Neural cell (in vitro differentiated cells): ENCODE measurements at regions not wholly inside any gene's neighbourhood (a gene's known extent, or its start where the extent isn't known, plus 50 kb on each side); places are given as distances from the start of the nearest gene placed in this dataset.

Experiments used
- H2AFZ ChIP-seq: fragments of 200-600, 300-800 bp; sonication (generic), shearing (Covaris generic); 2 replicates; pipeline ENCODE4 v1.6.0; 2014; ENCODE audit warnings: low read depth, mild to moderate bottlenecking, antibody characterized with exemption, low read length, moderate library complexity
- H3F3A ChIP-seq: fragments of 200-600 bp; shearing (Covaris generic); 2 replicates; pipeline ENCODE4 v1.6.1; 2016; ENCODE audit warnings: mild to moderate bottlenecking, moderate library complexity, mixed read lengths, antibody characterized with exemption, low read length; ENCODE audit not compliant: insufficient read depth, poor library complexity, severe bottlenecking
- H3K27ac ChIP-seq: fragments of 200-600, 300-800 bp; sonication (generic), shearing (Covaris generic); 2 replicates; pipeline ENCODE4 v1.5.1; 2014; ENCODE audit warnings: mild to moderate bottlenecking, low read length, moderate library complexity
- H3K27me3 ChIP-seq: fragments of 300-800, 200-600 bp; sonication (generic), shearing (Covaris generic); 2 replicates; pipeline ENCODE4 v1.6.0; 2014; ENCODE audit warnings: mild to moderate bottlenecking, low read depth, low read length, moderate library complexity; ENCODE audit not compliant: insufficient read depth
- H3K36me3 ChIP-seq: fragments of 300-800, 200-600 bp; sonication (generic), shearing (Covaris generic); 2 replicates; pipeline ENCODE4 v1.5.1; 2014; ENCODE audit warnings: mild to moderate bottlenecking, antibody characterized with exemption, low read length, moderate library complexity; ENCODE audit not compliant: insufficient read depth
- H3K4me2 ChIP-seq: fragments of 300-800, 200-600 bp; sonication (generic), shearing (Covaris generic); 2 replicates; pipeline ENCODE4 v1.6.0; 2014; ENCODE audit warnings: mild to moderate bottlenecking, low read length
- H3K4me3 ChIP-seq: fragments of 300-800, 200-600 bp; sonication (generic), shearing (Covaris generic); 2 replicates; pipeline ENCODE4 v1.5.1; 2014; ENCODE audit warnings: mild to moderate bottlenecking, low read length, moderate library complexity
- H3K79me2 ChIP-seq: fragments of 200-600 bp; shearing (Covaris generic); replicated peaks from 2 replicates; pipeline ENCODE4 v1.6.0; 2014; ENCODE audit warnings: mild to moderate bottlenecking, low read length, moderate library complexity; ENCODE audit not compliant: insufficient read depth
- H3K9ac ChIP-seq: fragments of 300-800, 200-600 bp; sonication (generic), shearing (Covaris generic); 2 replicates; pipeline ENCODE4 v1.6.1; 2016; ENCODE audit warnings: mild to moderate bottlenecking, low read length, mixed read lengths
- H3K9me2 ChIP-seq: fragments of 200-600 bp; shearing (Covaris generic); 2 replicates; pipeline ENCODE4 v1.6.1; 2016; ENCODE audit warnings: mild to moderate bottlenecking, low read length, mixed read lengths; ENCODE audit not compliant: insufficient read depth
- H3K9me3 ChIP-seq: fragments of 200-600, 300-800 bp; sonication (generic), shearing (Covaris generic); 2 replicates; pipeline ENCODE4 v1.6.1; 2016; ENCODE audit warnings: mild to moderate bottlenecking, mixed run types, low read length, moderate library complexity, mixed read lengths
- H4K20me1 ChIP-seq: fragments of 200-600 bp; shearing (Covaris generic); 2 replicates; pipeline ENCODE4 v1.6.1; 2016; ENCODE audit warnings: mild to moderate bottlenecking, mixed run types; ENCODE audit not compliant: insufficient read depth
- CTCF ChIP-seq: fragments of 450-650 bp; IDR thresholded peaks from 2 replicates; pipeline ENCODE4 v1.5.1; 2014; ENCODE audit warnings: antibody characterized with exemption, mild to moderate bottlenecking, moderate library complexity; ENCODE audit not compliant: poor library complexity, severe bottlenecking
- EP300 ChIP-seq: fragments of 450-650 bp; conservative IDR thresholded peaks from 2 replicates; pipeline ENCODE4 v1.6.1; 2014; ENCODE audit warnings: antibody characterized with exemption, mild to moderate bottlenecking, moderate library complexity; ENCODE audit not compliant: poor library complexity, severe bottlenecking
- EZH2 ChIP-seq: fragments of 200-600, 300-800 bp; shearing (Covaris generic), sonication (generic); IDR thresholded peaks from 2 replicates; pipeline ENCODE4 v1.6.1; 2014; ENCODE audit warnings: antibody characterized with exemption, low read length, borderline replicate concordance, mild to moderate bottlenecking; ENCODE audit not compliant: insufficient read depth, poor library complexity, severe bottlenecking
- MXI1 ChIP-seq: fragments of 450-650 bp; conservative IDR thresholded peaks from 2 replicates; pipeline ENCODE4 v1.6.1; 2014; ENCODE audit warnings: antibody characterized with exemption, mild to moderate bottlenecking; ENCODE audit not compliant: poor library complexity, severe bottlenecking
- POLR2AphosphoS5 ChIP-seq: IDR thresholded peaks from 2 replicates; pipeline ENCODE4 v1.6.1; 2012
- RAD21 ChIP-seq: fragments of 450-650 bp; conservative IDR thresholded peaks from 2 replicates; pipeline ENCODE4 v1.6.1; 2014; ENCODE audit warnings: antibody characterized with exemption, mild to moderate bottlenecking, moderate library complexity
- REST ChIP-seq: IDR thresholded peaks from 2 replicates; pipeline ENCODE4 v1.6.1; 2012; ENCODE audit warnings: borderline replicate concordance
- SMC3 ChIP-seq: fragments of 450-650 bp; conservative IDR thresholded peaks from 2 replicates; pipeline ENCODE4 v1.6.1; 2014; ENCODE audit warnings: antibody characterized with exemption, mild to moderate bottlenecking, moderate library complexity; ENCODE audit not compliant: poor library complexity
- TAF1 ChIP-seq: IDR thresholded peaks from 2 replicates; pipeline ENCODE4 v1.6.1; 2012; ENCODE audit warnings: low read depth

- no peak overlapping the region for H3K4me2 ChIP-seq
- no peaks in the 10 kb centered on the region for H3K9me3 ChIP-seq
- H4K20me1 ChIP-seq = no peaks in the 10 kb centered on the region
- H3K27ac ChIP-seq = no peak overlapping the region
- no peaks in the 10 kb centered on the region for H3K9me2 ChIP-seq
- H3K36me3 ChIP-seq = no peaks in the 10 kb centered on the region
- no peak overlapping the region for H2AFZ ChIP-seq
- TF ChIP-seq CTCF (no peak), RAD21 (no peak), TAF1 (no peak), MXI1 (no peak), REST (no peak), EZH2 (no peak), EP300 (no peak), SMC3 (no peak), POLR2AphosphoS5 (no peak)
- H3K27me3 ChIP-seq = no peaks in the 10 kb centered on the region
- H3K4me3 ChIP-seq = no peak overlapping the region
- H3K79me2 ChIP-seq = no peaks in the 10 kb centered on the region
- no peak overlapping the region for H3K9ac ChIP-seq
- H3F3A ChIP-seq = no peaks in the 10 kb centered on the region
Measured at GRCh38 chr9:79885093-79885857, 313.5 kb downstream of the TLE4 start.

- Histone ChIP-seq H2AFZ (no peak overlapping the region), H3K9ac (no peak overlapping the region), H3K4me2 (no peak overlapping the region), H3K36me3 (no peaks in the 10 kb centered on the region), H3K4me3 (no peak overlapping the region), H3K79me2 (no peaks in the 10 kb centered on the region), H3K27me3 (no peaks in the 10 kb centered on the region), H3K9me3 (no peaks in the 10 kb centered on the region), H3K27ac (no peak overlapping the region), H4K20me1 (no peaks in the 10 kb centered on the region), H3F3A (no peaks in the 10 kb centered on the region), H3K9me2 (no peaks in the 10 kb centered on the region)
- TF ChIP-seq RAD21 = no peak
- no peak for TF ChIP-seq POLR2AphosphoS5
- no peak for TF ChIP-seq EZH2
- no peak for TF ChIP-seq EP300
- no peak for TF ChIP-seq REST
- no peak for TF ChIP-seq SMC3
- no peak for TF ChIP-seq MXI1
- TF ChIP-seq CTCF = no peak
- TF ChIP-seq TAF1 = no peak
Measured at GRCh38 chr9:79884546-79884945, 312.8 kb downstream of the TLE4 start.
